Activated gamma-delta T cell treated with anti-CD3 and anti-CD28 coated beads, Interleukin-2, amount 50 U/mL, for 16 hours (primary cell): ENCODE measurements at regions not wholly inside any gene's neighbourhood (a gene's known extent, or its start where the extent isn't known, plus 50 kb on each side); places are given as distances from the start of the nearest gene placed in this dataset.

Experiments
- DNase-seq: peaks from one replicate; pipeline ENCODE4 v3.0.0-alpha.2; 2020; ENCODE audit warnings: low read depth

GRCh38 chrX:69277369-69277990 is 112.2 kb upstream of the PJA1 start:
- no peak for DNase-seq

- DNase-seq: no peak
Observed at GRCh38 chrX:69268611-69269010, 103.4 kb upstream of the PJA1 start.

GRCh38 chrX:69264158-69264581 is 98.9 kb upstream of the PJA1 start:
- no peak for DNase-seq

GRCh38 chrX:69263251-69263820 is 98.1 kb upstream of the PJA1 start:
- DNase-seq: no peak

GRCh38 chrX:69262036-69262936 is 97.0 kb upstream of the PJA1 start:
- DNase-seq: no peak

- DNase-seq: no peak
Observed at GRCh38 chrX:69260169-69260568, 94.9 kb upstream of the PJA1 start.

GRCh38 chrX:69258893-69259292 is 93.6 kb upstream of the PJA1 start:
- no peak for DNase-seq

GRCh38 chrX:69257499-69258127 is 92.4 kb upstream of the PJA1 start:
- DNase-seq: no peak

- DNase-seq: no peak
Observed at GRCh38 chrX:69256291-69256565, 91.0 kb upstream of the PJA1 start.

- no peak for DNase-seq
Observed at GRCh38 chrX:69255441-69256290, 90.4 kb upstream of the PJA1 start.

- no peak for DNase-seq
Observed at GRCh38 chrX:69253821-69254220, 88.6 kb upstream of the PJA1 start.

- DNase-seq: no peak
Observed at GRCh38 chrX:69243276-69243675, 78.0 kb upstream of the PJA1 start.

GRCh38 chrX:69238887-69239231 is 73.6 kb upstream of the PJA1 start:
- DNase-seq: no peak

GRCh38 chrX:69238114-69238886 is 73.0 kb upstream of the PJA1 start:
- no peak for DNase-seq

- no peak for DNase-seq
Observed at GRCh38 chrX:69237236-69237635, 72.0 kb upstream of the PJA1 start.

- no peak for DNase-seq
Observed at GRCh38 chrX:69236641-69237040, 71.4 kb upstream of the PJA1 start.

- DNase-seq: no peak
Observed at GRCh38 chrX:69234624-69235023, 69.4 kb upstream of the PJA1 start.

- no peak for DNase-seq
Observed at GRCh38 chrX:69232945-69233344, 67.7 kb upstream of the PJA1 start.

GRCh38 chrX:69231903-69232302 is 66.7 kb upstream of the PJA1 start:
- no peak for DNase-seq

GRCh38 chrX:69229436-69229835 is 64.2 kb upstream of the PJA1 start:
- no peak for DNase-seq

- no peak for DNase-seq
Observed at GRCh38 chrX:69228732-69229131, 63.5 kb upstream of the PJA1 start.
